Endothelial cell (in vitro differentiated cells): ENCODE measurements at regions not wholly inside any gene's neighbourhood (a gene's known extent, or its start where the extent isn't known, plus 50 kb on each side); places are given as distances from the start of the nearest gene placed in this dataset.

Experiments
- DNase-seq: peaks from one replicate; pipeline ENCODE4 v3.0.0; 2021; ENCODE audit warnings: low spot score
- H3K27ac Mint-ChIP-seq: one replicate; pipeline ENCODE4 v1.8.0; 2021; ENCODE audit warnings: mixed read lengths, inconsistent platforms; ENCODE audit not compliant: unreplicated experiment
- H3K27me3 Mint-ChIP-seq: one replicate; pipeline ENCODE4 v1.8.0; 2021; ENCODE audit warnings: mild to moderate bottlenecking, moderate library complexity, mixed read lengths, inconsistent platforms; ENCODE audit not compliant: unreplicated experiment
- H3K36me3 Mint-ChIP-seq: one replicate; pipeline ENCODE4 v1.8.0; 2021; ENCODE audit warnings: mild to moderate bottlenecking, low read depth, mixed read lengths, inconsistent platforms; ENCODE audit not compliant: unreplicated experiment
- H3K4me1 Mint-ChIP-seq: one replicate; pipeline ENCODE4 v1.8.0; 2021; ENCODE audit warnings: mild to moderate bottlenecking, mixed read lengths, inconsistent platforms; ENCODE audit not compliant: unreplicated experiment
- H3K4me3 Mint-ChIP-seq: one replicate; pipeline ENCODE4 v1.8.0; 2021; ENCODE audit warnings: mild to moderate bottlenecking, mixed read lengths, inconsistent platforms; ENCODE audit not compliant: unreplicated experiment
- H3K9me3 Mint-ChIP-seq: one replicate; pipeline ENCODE4 v1.8.0; 2021; ENCODE audit warnings: mixed read lengths, inconsistent platforms; ENCODE audit not compliant: unreplicated experiment
- TF ChIP-seq, protein P1 (sequence below): fragments of 200-600 bp; sonication (generic); IDR thresholded peaks from one replicate; pipeline ENCODE4 v1.5.0; 2021; ENCODE audit warnings: antibody characterized with exemption; ENCODE audit not compliant: unreplicated experiment

- Mint-ChIP-seq H3K27ac (no peak overlapping the region), H3K36me3 (no peaks in the 10 kb centered on the region)
Observed at GRCh38 chr9:99385814-99386279, 163.8 kb downstream of the SEC61B start.

DNA sequence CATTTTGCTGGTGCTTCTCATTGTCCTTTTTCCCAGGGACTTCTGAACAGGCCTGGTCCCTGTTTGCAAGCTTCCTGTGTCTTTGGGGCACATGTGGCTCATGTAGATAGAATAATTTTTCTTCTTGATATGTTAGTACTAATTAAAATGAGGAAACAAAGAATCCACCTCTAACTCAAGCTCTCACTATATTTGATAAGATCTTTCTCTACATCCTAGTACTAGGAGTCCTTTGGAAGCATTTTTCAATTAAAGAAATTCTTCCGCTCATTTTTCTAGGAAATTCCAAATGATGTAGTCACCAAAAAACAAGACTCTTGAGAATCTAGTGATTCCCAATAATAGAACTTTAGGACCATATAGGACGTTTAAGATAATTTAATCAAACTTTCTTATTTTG, 165.3 kb downstream of the SEC61B start:
- TF ChIP-seq, protein P1, sequence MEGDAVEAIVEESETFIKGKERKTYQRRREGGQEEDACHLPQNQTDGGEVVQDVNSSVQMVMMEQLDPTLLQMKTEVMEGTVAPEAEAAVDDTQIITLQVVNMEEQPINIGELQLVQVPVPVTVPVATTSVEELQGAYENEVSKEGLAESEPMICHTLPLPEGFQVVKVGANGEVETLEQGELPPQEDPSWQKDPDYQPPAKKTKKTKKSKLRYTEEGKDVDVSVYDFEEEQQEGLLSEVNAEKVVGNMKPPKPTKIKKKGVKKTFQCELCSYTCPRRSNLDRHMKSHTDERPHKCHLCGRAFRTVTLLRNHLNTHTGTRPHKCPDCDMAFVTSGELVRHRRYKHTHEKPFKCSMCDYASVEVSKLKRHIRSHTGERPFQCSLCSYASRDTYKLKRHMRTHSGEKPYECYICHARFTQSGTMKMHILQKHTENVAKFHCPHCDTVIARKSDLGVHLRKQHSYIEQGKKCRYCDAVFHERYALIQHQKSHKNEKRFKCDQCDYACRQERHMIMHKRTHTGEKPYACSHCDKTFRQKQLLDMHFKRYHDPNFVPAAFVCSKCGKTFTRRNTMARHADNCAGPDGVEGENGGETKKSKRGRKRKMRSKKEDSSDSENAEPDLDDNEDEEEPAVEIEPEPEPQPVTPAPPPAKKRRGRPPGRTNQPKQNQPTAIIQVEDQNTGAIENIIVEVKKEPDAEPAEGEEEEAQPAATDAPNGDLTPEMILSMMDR, result no peak
- no peaks in the 10 kb centered on the region for H3K36me3 Mint-ChIP-seq
- DNase-seq, result no peak
- peaks cover 2% of the 10 kb centered on the region for H3K27me3 Mint-ChIP-seq
- H3K27ac Mint-ChIP-seq, result no peak overlapping the region
- no peaks in the 10 kb centered on the region for H3K9me3 Mint-ChIP-seq
- H3K4me1 Mint-ChIP-seq, result no peaks in the 10 kb centered on the region
- H3K4me3 Mint-ChIP-seq, result no peak overlapping the region

More at GRCh38 chr9:99385814-99386279, 163.8 kb downstream of the SEC61B start:
- TF ChIP-seq, protein P1, result no peak
- Mint-ChIP-seq H3K4me1 (no peaks in the 10 kb centered on the region), H3K27me3 (peaks cover 5% of the 10 kb centered on the region), H3K4me3 (no peak overlapping the region), H3K9me3 (no peaks in the 10 kb centered on the region)
- DNase-seq, result no peak

- no peak overlapping the region for H3K27ac Mint-ChIP-seq
- H3K9me3 Mint-ChIP-seq, result no peaks in the 10 kb centered on the region
- TF ChIP-seq, protein P1, result no peak
- no peaks in the 10 kb centered on the region for H3K4me1 Mint-ChIP-seq
- H3K36me3 Mint-ChIP-seq, result no peaks in the 10 kb centered on the region
- no peak for DNase-seq
- H3K27me3 Mint-ChIP-seq, result peaks cover 2% of the 10 kb centered on the region
- H3K4me3 Mint-ChIP-seq, result no peak overlapping the region
Observed at GRCh38 chr9:99389087-99390033, 167.3 kb downstream of the SEC61B start.

DNA sequence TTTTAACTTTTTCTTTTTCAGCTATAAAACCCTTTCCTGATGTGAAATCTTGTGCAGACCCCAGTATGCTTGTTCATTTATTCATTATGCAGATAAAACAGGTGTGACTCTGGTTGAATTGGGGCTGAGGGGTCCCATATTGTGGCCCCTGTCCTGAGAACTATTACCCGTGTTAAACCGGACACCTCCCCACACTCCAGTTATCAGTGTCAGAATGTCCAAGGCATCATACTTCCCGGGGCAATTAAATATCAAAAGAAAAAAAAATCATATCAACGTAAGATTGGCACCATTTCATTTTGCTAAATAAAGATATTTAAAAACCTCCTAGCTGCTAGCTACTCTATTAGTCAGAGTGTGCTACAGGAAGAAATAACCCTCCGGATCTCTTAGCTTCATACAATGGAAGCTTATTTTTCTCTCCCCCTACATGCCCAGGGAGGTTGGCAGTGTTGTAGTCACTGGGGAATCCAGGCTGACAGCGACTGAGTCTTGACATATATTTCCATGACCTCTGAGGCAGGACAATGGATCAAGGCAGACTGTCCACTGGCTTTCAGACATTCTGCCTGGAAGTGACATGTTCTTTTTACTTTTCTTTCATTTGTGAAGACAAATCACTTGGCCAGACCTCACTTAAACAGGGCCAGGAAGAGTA, 170.0 kb downstream of the SEC61B start:
- no peak overlapping the region for H3K27ac Mint-ChIP-seq
- no peaks in the 10 kb centered on the region for H3K4me1 Mint-ChIP-seq
- no peaks in the 10 kb centered on the region for H3K36me3 Mint-ChIP-seq
- DNase-seq, result no peak
- peaks cover 2% of the 10 kb centered on the region for H3K27me3 Mint-ChIP-seq
- H3K9me3 Mint-ChIP-seq, result no peaks in the 10 kb centered on the region
- TF ChIP-seq, protein P1, result no peak
- H3K4me3 Mint-ChIP-seq, result no peak overlapping the region
